ENCODE measurements at regions not wholly inside any gene's neighbourhood (a gene's known extent, or its start where the extent isn't known, plus 50 kb on each side); places are given as distances from the start of the nearest gene placed in this dataset.

DNA sequence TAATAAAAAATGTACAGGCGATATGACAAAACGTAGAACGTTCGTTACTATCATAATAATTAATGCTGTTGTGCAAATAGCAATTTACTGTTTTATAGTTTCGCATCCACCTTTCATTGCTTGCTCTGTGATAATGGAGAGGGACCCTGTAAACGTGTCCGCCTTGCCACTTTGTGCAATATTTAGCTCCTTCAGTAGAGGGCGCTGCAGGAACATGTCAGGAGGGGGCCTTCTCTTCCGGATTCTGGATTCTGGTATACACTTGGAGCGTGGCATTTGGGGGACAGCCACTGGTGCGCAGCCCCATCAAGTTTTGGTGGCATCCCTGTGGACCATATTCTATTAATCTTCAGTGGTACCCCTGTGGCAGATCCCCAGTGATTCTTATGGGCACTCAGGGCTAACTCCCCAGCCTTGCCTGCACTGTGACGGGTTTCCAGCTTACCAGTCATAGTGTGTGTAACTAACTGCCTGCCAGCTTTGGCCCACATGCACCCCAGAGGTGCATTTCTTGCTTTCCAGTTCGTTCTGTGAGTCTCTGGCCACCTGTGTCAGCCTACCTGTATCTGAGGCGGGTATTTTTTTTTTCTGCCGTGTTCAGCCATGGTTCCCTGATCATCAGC, 140.3 kb downstream of the CYRIA start:
- H3K4me2 ChIP-seq (ENCODE audit: insufficient read depth in 1 of 2, low read depth in 2 of 2, low read length in 2 of 2): no peak overlapping the region
- no peak overlapping the region for H3K9ac ChIP-seq (replicated peaks in 1 of 4; ENCODE audit: extremely low read depth in 1 of 4, low read depth in 3 of 4, low read length in 3 of 4)
- no peak overlapping the region for H2AK5ac ChIP-seq (ENCODE audit: low read depth, low read length)
- no peaks in the 10 kb centered on the region for H3K23me2 ChIP-seq (ENCODE audit: low read depth, low read length)
- WGBS, 2 experiments (ENCODE audit: extremely low coverage in 1 of 2, insufficient coverage in 1 of 2, insufficient read length in 1 of 2, insufficient replicate concordance in 2 of 2, low coverage in 1 of 2, low lambda C conversion rate in 2 of 2, missing lambda C conversion rate in 1 of 2): 54% methylated on average over 15 of the region's 15 CpGs; no CpG with 5 or more reads in 1 of the 2 experiments
- no peaks in the 10 kb centered on the region for H3K9me3 ChIP-seq (ENCODE audit: insufficient read depth in 2 of 2, low read depth in 1 of 2, low read length in 1 of 2)
- no peak overlapping the region for H3K56ac ChIP-seq (replicated peaks; ENCODE audit: insufficient read length, low read depth, low read length)
- H4K8ac ChIP-seq (ENCODE audit: extremely low read depth, insufficient read depth, low read length): peak overlapping the region; percentile 53; the same call in 1 of the 2 replicates
- no peak overlapping the region for H2BK20ac ChIP-seq (ENCODE audit: low read length)
- no peak overlapping the region for H3K27ac ChIP-seq (ENCODE audit: low read depth, low read length)
- H4K91ac ChIP-seq (replicated peaks; ENCODE audit: insufficient read length, low read length): no peak overlapping the region
- POLR2A ChIA-PET (ENCODE audit: partially characterized antibody): no interaction called here
- no peaks in the 10 kb centered on the region for H3K27me3 ChIP-seq (replicated peaks in 1 of 4; ENCODE audit: control insufficient read depth in 3 of 4, extremely low read depth in 1 of 4, insufficient read depth in 3 of 4, low read length in 3 of 4)
- H2BK12ac ChIP-seq (ENCODE audit: low read depth, low read length): no peak overlapping the region
- no peak overlapping the region for H4K5ac ChIP-seq (ENCODE audit: insufficient read length, low read depth, low read length)
- peak in 1 of 2 experiments; percentile 89 for DNase-seq (ENCODE audit: low read depth in 1 of 2, low spot score in 2 of 2)
- no peaks in the 10 kb centered on the region for H3K79me1 ChIP-seq (ENCODE audit: low read depth, low read length)
- CTCF ChIA-PET (ENCODE audit: partially characterized antibody): interaction anchor here (0.6 to 4.0 kb wide), 52 partner anchors 8 to 1574 kb away, joined by 3 to 44 read pairs (median 5); no protein-coding TSS in a partner anchor
- no peaks in the 10 kb centered on the region for H3K36me3 ChIP-seq (ENCODE audit: control insufficient read depth in 2 of 4, insufficient read depth in 4 of 4, low read length in 3 of 4)
- H3K79me2 ChIP-seq (ENCODE audit: control insufficient read depth in 1 of 2, insufficient read depth in 2 of 2, low read length in 2 of 2): no peaks in the 10 kb centered on the region
- no peak overlapping the region for H3K18ac ChIP-seq (ENCODE audit: extremely low read depth, low read length)
- no peak overlapping the region for H3K23ac ChIP-seq (ENCODE audit: insufficient read length)
- H2BK15ac ChIP-seq (ENCODE audit: low read length): no peak overlapping the region
- no peaks in the 10 kb centered on the region for H4K20me1 ChIP-seq (replicated peaks in 1 of 2; ENCODE audit: control insufficient read depth in 1 of 2, insufficient read depth in 2 of 2, low read length in 2 of 2)
- no peak overlapping the region for H2BK5ac ChIP-seq (ENCODE audit: low read depth, low read length)
- peaks cover 0 to 4% (median 0%) of the 10 kb centered on the region in 4 experiments; a peak in 2 of 7 replicates for H3K4me1 ChIP-seq (replicated peaks in 1 of 4; ENCODE audit: control insufficient read depth in 3 of 4, insufficient read depth in 4 of 4, low read length in 3 of 4)
- H3K4ac ChIP-seq (replicated peaks; ENCODE audit: insufficient read length, low read depth, low read length): no peak overlapping the region
- H2AFZ ChIP-seq (ENCODE audit: low read length): no peak overlapping the region
- no peak overlapping the region for H3K4me3 ChIP-seq (ENCODE audit: extremely low read depth in 1 of 4, insufficient read depth in 2 of 4, low read depth in 3 of 4, low read length in 4 of 4)
- H2BK120ac ChIP-seq (replicated peaks; ENCODE audit: low read depth, low read length): no peak overlapping the region
- no peak for FAIRE-seq
- no peak overlapping the region for H3K14ac ChIP-seq (ENCODE audit: insufficient read length)
- TF ChIP-seq RAD21 (IDR thresholded peaks at IDR 0.05 in 1 of 2, conservative IDR thresholded peaks at IDR 0.05 in 1 of 2; ENCODE audit: low read depth in 2 of 2, low read length in 2 of 2) (peak; percentile 89 to 91), POLR2A (IDR thresholded peaks at IDR 0.05; ENCODE audit: control extremely low read depth in 1 of 2, low read depth in 2 of 2, low read length in 2 of 2) (no peak), NRF1 (IDR thresholded peaks at IDR 0.05; ENCODE audit: low read depth, low read length) (no peak), CEBPB (IDR thresholded peaks at IDR 0.05; ENCODE audit: low read depth, low read length) (no peak), CBX5 (IDR thresholded peaks at IDR 0.05; ENCODE audit: low read depth, low read length) (no peak), BCL11A (IDR thresholded peaks at IDR 0.05; ENCODE audit: low read depth in 2 of 2, low read length in 2 of 2) (no peak), ZNF274 (IDR thresholded peaks at IDR 0.05; ENCODE audit: borderline replicate concordance, extremely low read depth, low read length) (no peak), FOSL1 (IDR thresholded peaks at IDR 0.05; ENCODE audit: insufficient read depth, low read depth, low read length) (no peak), KDM5A (IDR thresholded peaks at IDR 0.05; ENCODE audit: low read length) (no peak)
- TF ChIP-seq, protein P1, sequence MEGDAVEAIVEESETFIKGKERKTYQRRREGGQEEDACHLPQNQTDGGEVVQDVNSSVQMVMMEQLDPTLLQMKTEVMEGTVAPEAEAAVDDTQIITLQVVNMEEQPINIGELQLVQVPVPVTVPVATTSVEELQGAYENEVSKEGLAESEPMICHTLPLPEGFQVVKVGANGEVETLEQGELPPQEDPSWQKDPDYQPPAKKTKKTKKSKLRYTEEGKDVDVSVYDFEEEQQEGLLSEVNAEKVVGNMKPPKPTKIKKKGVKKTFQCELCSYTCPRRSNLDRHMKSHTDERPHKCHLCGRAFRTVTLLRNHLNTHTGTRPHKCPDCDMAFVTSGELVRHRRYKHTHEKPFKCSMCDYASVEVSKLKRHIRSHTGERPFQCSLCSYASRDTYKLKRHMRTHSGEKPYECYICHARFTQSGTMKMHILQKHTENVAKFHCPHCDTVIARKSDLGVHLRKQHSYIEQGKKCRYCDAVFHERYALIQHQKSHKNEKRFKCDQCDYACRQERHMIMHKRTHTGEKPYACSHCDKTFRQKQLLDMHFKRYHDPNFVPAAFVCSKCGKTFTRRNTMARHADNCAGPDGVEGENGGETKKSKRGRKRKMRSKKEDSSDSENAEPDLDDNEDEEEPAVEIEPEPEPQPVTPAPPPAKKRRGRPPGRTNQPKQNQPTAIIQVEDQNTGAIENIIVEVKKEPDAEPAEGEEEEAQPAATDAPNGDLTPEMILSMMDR (IDR thresholded peaks at IDR 0.05; ENCODE audit: control extremely low read depth in 1 of 3, insufficient read depth in 1 of 3, low read depth in 1 of 3, low read length in 3 of 3): peak; percentile 73 to 87 (median 86)

All from H1 (cell line).